Mammary epithelial cell (primary cell): ENCODE measurements at regions not wholly inside any gene's neighbourhood (a gene's known extent, or its start where the extent isn't known, plus 50 kb on each side); places are given as distances from the start of the nearest gene placed in this dataset.

ENCODE experiments used
- EZH2 ChIP-seq: IDR thresholded peaks from 2 replicates; pipeline ENCODE4 v1.6.1; 2012; ENCODE audit warnings: low read length, inconsistent platforms, borderline replicate concordance
- TF ChIP-seq, protein P1 (sequence below), 2 donors: IDR thresholded peaks in 1 of 2; conservative IDR thresholded peaks in 1 of 2; 2 replicates each; pipeline ENCODE4 v1.5.1; 2011 to 2012; ENCODE audit warnings: inconsistent platforms in 2 of 2, low read length in 2 of 2, mild to moderate bottlenecking in 2 of 2, control low read depth in 1 of 2, low read depth in 1 of 2; ENCODE audit not compliant: insufficient read depth in 1 of 2; ENCODE audit errors: extremely low read depth in 1 of 2

DNA sequence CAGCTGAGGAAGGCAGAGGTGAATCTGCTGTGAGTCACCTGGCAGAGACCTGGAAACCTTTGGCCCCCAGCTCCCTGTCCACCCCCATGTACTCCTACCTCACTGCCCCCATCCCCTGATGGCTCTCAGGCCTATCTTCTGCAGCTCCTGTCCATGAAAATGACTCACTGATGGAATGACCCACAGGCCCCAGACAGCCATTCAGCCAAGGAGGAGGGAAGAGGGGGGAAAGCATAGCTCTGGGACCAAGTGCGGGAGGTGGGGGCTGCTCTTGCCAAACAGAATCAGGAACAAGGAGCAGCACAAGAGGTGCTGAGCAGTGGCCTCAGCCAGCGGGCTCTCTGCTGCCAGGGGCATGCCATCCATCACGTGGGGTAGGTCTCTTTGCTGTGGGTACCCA lies 111.4 kb upstream of the C1QTNF9B start:
- TF ChIP-seq, protein P1, sequence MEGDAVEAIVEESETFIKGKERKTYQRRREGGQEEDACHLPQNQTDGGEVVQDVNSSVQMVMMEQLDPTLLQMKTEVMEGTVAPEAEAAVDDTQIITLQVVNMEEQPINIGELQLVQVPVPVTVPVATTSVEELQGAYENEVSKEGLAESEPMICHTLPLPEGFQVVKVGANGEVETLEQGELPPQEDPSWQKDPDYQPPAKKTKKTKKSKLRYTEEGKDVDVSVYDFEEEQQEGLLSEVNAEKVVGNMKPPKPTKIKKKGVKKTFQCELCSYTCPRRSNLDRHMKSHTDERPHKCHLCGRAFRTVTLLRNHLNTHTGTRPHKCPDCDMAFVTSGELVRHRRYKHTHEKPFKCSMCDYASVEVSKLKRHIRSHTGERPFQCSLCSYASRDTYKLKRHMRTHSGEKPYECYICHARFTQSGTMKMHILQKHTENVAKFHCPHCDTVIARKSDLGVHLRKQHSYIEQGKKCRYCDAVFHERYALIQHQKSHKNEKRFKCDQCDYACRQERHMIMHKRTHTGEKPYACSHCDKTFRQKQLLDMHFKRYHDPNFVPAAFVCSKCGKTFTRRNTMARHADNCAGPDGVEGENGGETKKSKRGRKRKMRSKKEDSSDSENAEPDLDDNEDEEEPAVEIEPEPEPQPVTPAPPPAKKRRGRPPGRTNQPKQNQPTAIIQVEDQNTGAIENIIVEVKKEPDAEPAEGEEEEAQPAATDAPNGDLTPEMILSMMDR (conservative IDR thresholded peaks at IDR 0.05 in 1 of 2, IDR thresholded peaks at IDR 0.05 in 1 of 2; ENCODE audit: extremely low read depth in 1 of 2, insufficient read depth in 1 of 2, low read depth in 1 of 2, low read length in 2 of 2), result no peak
- TF ChIP-seq EZH2, result no peak
